H9 (cell line): ENCODE measurements at regions not wholly inside any gene's neighbourhood (a gene's known extent, or its start where the extent isn't known, plus 50 kb on each side); places are given as distances from the start of the nearest gene placed in this dataset.

Experiments
- DNase-seq: peaks from one replicate; pipeline ENCODE4 v3.0.0-alpha.2; 2017
- H2AFZ ChIP-seq: one replicate; pipeline ENCODE4 v1.6.1; 2013; ENCODE audit warnings: mild to moderate bottlenecking, low read length, control low read depth, moderate library complexity
- H2AK5ac ChIP-seq: 2 replicates; pipeline ENCODE4 v1.6.1; 2013; ENCODE audit warnings: low read length, control low read depth, mixed read lengths; ENCODE audit not compliant: insufficient read length
- H2BK120ac ChIP-seq: one replicate; pipeline ENCODE4 v1.6.1; 2013; ENCODE audit warnings: low read depth, mild to moderate bottlenecking, low read length, control low read depth, inconsistent platforms; ENCODE audit not compliant: poor library complexity, severe bottlenecking
- H2BK12ac ChIP-seq: 2 replicates; pipeline ENCODE4 v1.6.1; 2013; ENCODE audit warnings: low read length, control low read depth, mixed read lengths, low read depth; ENCODE audit not compliant: insufficient read length
- H2BK15ac ChIP-seq: 2 replicates; pipeline ENCODE4 v1.6.1; 2013; ENCODE audit warnings: low read depth, low read length, control low read depth
- H2BK20ac ChIP-seq: one replicate; pipeline ENCODE4 v1.6.1; 2013; ENCODE audit warnings: low read depth, mild to moderate bottlenecking, low read length, control low read depth, inconsistent platforms; ENCODE audit not compliant: poor library complexity, severe bottlenecking
- H2BK5ac ChIP-seq: 2 replicates; pipeline ENCODE4 v1.6.1; 2013; ENCODE audit warnings: low read length, control low read depth, mixed read lengths; ENCODE audit not compliant: insufficient read length
- H3K14ac ChIP-seq: 2 replicates; pipeline ENCODE4 v1.6.1; 2013; ENCODE audit warnings: low read length, control low read depth; ENCODE audit not compliant: insufficient read depth
- H3K18ac ChIP-seq: 2 replicates; pipeline ENCODE4 v1.6.1; 2013; ENCODE audit warnings: low read depth, mild to moderate bottlenecking, mixed read lengths, low read length, control low read depth; ENCODE audit not compliant: insufficient read length
- H3K23ac ChIP-seq: 2 replicates; pipeline ENCODE4 v1.6.1; 2013; ENCODE audit warnings: low read length, control low read depth, mixed read lengths, low read depth; ENCODE audit not compliant: insufficient read length
- H3K23me2 ChIP-seq: 2 replicates; pipeline ENCODE4 v1.6.1; 2013; ENCODE audit warnings: low read depth, mild to moderate bottlenecking, mixed read lengths, low read length, control low read depth; ENCODE audit not compliant: insufficient read length, poor library complexity, severe bottlenecking
- H3K27ac ChIP-seq: 2 replicates; pipeline ENCODE4 v1.5.1; 2013; ENCODE audit warnings: low read length, control low read depth, mixed read lengths, low read depth; ENCODE audit not compliant: insufficient read length
- H3K27me3 ChIP-seq: 2 replicates; pipeline ENCODE4 v1.6.1; 2013; ENCODE audit warnings: low read length, control low read depth, inconsistent platforms; ENCODE audit not compliant: insufficient read depth
- H3K4ac ChIP-seq: 2 replicates; pipeline ENCODE4 v1.6.1; 2013; ENCODE audit warnings: low read depth, mild to moderate bottlenecking, control low read depth, inconsistent platforms, low read length, moderate library complexity
- H3K4me1 ChIP-seq: 2 replicates; pipeline ENCODE4 v1.6.1; 2013; ENCODE audit warnings: low read length, control low read depth, inconsistent platforms; ENCODE audit not compliant: insufficient read depth
- H3K4me2 ChIP-seq: 2 replicates; pipeline ENCODE4 v1.6.1; 2013; ENCODE audit warnings: low read length, control low read depth, mixed read lengths; ENCODE audit not compliant: insufficient read length, insufficient read depth
- H3K56ac ChIP-seq: 2 replicates; pipeline ENCODE4 v1.6.1; 2013; ENCODE audit warnings: low read depth, mild to moderate bottlenecking, mixed read lengths, low read length, control low read depth; ENCODE audit not compliant: insufficient read length
- H3K79me1 ChIP-seq: 2 replicates; pipeline ENCODE4 v1.6.1; 2013; ENCODE audit warnings: low read depth, mild to moderate bottlenecking, moderate library complexity, low read length, control low read depth, inconsistent platforms; ENCODE audit not compliant: insufficient read depth, poor library complexity, severe bottlenecking
- H3K79me2 ChIP-seq: 2 replicates; pipeline ENCODE4 v1.6.1; 2013; ENCODE audit warnings: low read length, control low read depth, inconsistent platforms; ENCODE audit not compliant: insufficient read depth
- H3K9ac ChIP-seq: 2 replicates; pipeline ENCODE4 v1.6.1; 2013; ENCODE audit warnings: low read length, control low read depth, mixed read lengths; ENCODE audit not compliant: insufficient read length; ENCODE audit errors: extremely low read depth
- H3K9me3 ChIP-seq: one replicate; pipeline ENCODE4 v1.6.1; 2013; ENCODE audit warnings: low read depth, low read length, inconsistent platforms; ENCODE audit not compliant: control insufficient read depth
- H3T11ph ChIP-seq: one replicate; pipeline ENCODE4 v1.6.1; 2013; ENCODE audit warnings: mild to moderate bottlenecking, low read length, control low read depth, inconsistent platforms
- H4K20me1 ChIP-seq: one replicate; pipeline ENCODE4 v1.6.1; 2013; ENCODE audit not compliant: control insufficient read depth, insufficient read length, insufficient read depth
- H4K5ac ChIP-seq: 2 replicates; pipeline ENCODE4 v1.6.1; 2013; ENCODE audit warnings: low read depth, mild to moderate bottlenecking, mixed read lengths, low read length, control low read depth; ENCODE audit not compliant: insufficient read length
- H4K8ac ChIP-seq: replicated peaks from 2 replicates; pipeline ENCODE4 v1.6.1; 2013; ENCODE audit warnings: low read length, control low read depth, mixed read lengths, low read depth; ENCODE audit not compliant: insufficient read length
- H4K91ac ChIP-seq: 2 replicates; pipeline ENCODE4 v1.6.1; 2013; ENCODE audit warnings: low read depth, mild to moderate bottlenecking, moderate library complexity, mixed read lengths, low read length, control low read depth; ENCODE audit not compliant: insufficient read length
- H3K27ac Mint-ChIP-seq, 3 experiments: 2 replicates in 2 of 3; 3 replicates in 1 of 3; pipeline ENCODE4 v1.8.0; 2020 to 2021; ENCODE audit warnings: mixed read lengths in 3 of 3, mild to moderate bottlenecking in 1 of 3, moderate library complexity in 1 of 3
- H3K27me3 Mint-ChIP-seq: 2 replicates; pipeline ENCODE4 v1.8.0; 2021; ENCODE audit warnings: low read depth, mild to moderate bottlenecking, moderate library complexity, mixed read lengths
- H3K36me3 Mint-ChIP-seq, 3 experiments: 2 replicates in 2 of 3; 3 replicates in 1 of 3; pipeline ENCODE4 v1.8.0; 2020 to 2021; ENCODE audit warnings: low read depth in 3 of 3, mixed read lengths in 3 of 3; ENCODE audit not compliant: insufficient read depth in 1 of 3
- H3K4me1 Mint-ChIP-seq, 2 experiments: 2 replicates each; pipeline ENCODE4 v1.8.0; 2020; ENCODE audit warnings: mixed read lengths in 2 of 2
- H3K4me3 Mint-ChIP-seq, 2 experiments: 2 replicates in 1 of 2; 3 replicates in 1 of 2; pipeline ENCODE4 v1.8.0; 2020 to 2021; ENCODE audit warnings: mild to moderate bottlenecking in 2 of 2, mixed read lengths in 2 of 2, moderate library complexity in 1 of 2
- H3K9me3 Mint-ChIP-seq, 2 experiments: 2 replicates in 1 of 2; 3 replicates in 1 of 2; pipeline ENCODE4 v1.8.0; 2020; ENCODE audit warnings: mild to moderate bottlenecking in 2 of 2, mixed read lengths in 2 of 2, moderate library complexity in 1 of 2
- CTCF ChIP-seq: fragments of 200-600 bp; sonication (generic); conservative IDR thresholded peaks from 3 replicates; pipeline ENCODE4 v1.8.0; 2021; ENCODE audit warnings: antibody characterized with exemption, mild to moderate bottlenecking
- WGBS: extraction: QIAGEN DNeasy Blood & Tissue Kit; methylation state at CpG from one replicate; pipeline ENCODE4 v1.1.7; 2013; ENCODE audit warnings: missing lambda C conversion rate, low lambda C conversion rate, mixed read lengths; ENCODE audit not compliant: insufficient read length; ENCODE audit errors: extremely low coverage; 5-methylcytosine and 5-hydroxymethylcytosine counted together

GRCh38 chr13:72194523-72194922 is 327.5 kb upstream of the DACH1 start:
- Mint-ChIP-seq H3K4me1 (peaks cover 0 to 5% of the 10 kb centered on the region in 2 experiments; a peak in 1 of 4 replicates), H3K4me3 (no peak overlapping the region), H3K36me3 (no peaks in the 10 kb centered on the region), H3K27ac (no peak overlapping the region), H3K9me3 (no peaks in the 10 kb centered on the region), H3K27me3 (no peaks in the 10 kb centered on the region)
- no peaks in the 10 kb centered on the region for H3K79me1 ChIP-seq
- no peaks in the 10 kb centered on the region; the same call in 1 of the 2 replicates for H3K4me1 ChIP-seq
- no peak overlapping the region for H3K27ac ChIP-seq
- no peak overlapping the region for H2BK120ac ChIP-seq
- H3K23ac ChIP-seq: no peak overlapping the region
- H2BK5ac ChIP-seq: no peak overlapping the region
- no peak overlapping the region for H3K4me2 ChIP-seq
- H3K56ac ChIP-seq: no peak overlapping the region
- H3K18ac ChIP-seq: no peak overlapping the region
- H4K20me1 ChIP-seq: no peaks in the 10 kb centered on the region
- H4K91ac ChIP-seq: no peak overlapping the region
- no peak overlapping the region for H3K14ac ChIP-seq
- WGBS: no CpG with 5 or more reads among the region's 6 CpGs
- no peak overlapping the region for H2BK15ac ChIP-seq
- no peak for DNase-seq
- H3K27me3 ChIP-seq: no peaks in the 10 kb centered on the region
- H3K9me3 ChIP-seq: no peaks in the 10 kb centered on the region
- H2AFZ ChIP-seq: no peak overlapping the region
- no peak overlapping the region for H3K4ac ChIP-seq
- no peak overlapping the region for H3K9ac ChIP-seq
- H2BK20ac ChIP-seq: no peak overlapping the region
- no peak overlapping the region for H4K5ac ChIP-seq
- no peaks in the 10 kb centered on the region for H3K23me2 ChIP-seq
- H4K8ac ChIP-seq: no peak overlapping the region
- H2BK12ac ChIP-seq: no peak overlapping the region
- no peak overlapping the region for H2AK5ac ChIP-seq
- H3K79me2 ChIP-seq: no peaks in the 10 kb centered on the region
- no peak for TF ChIP-seq CTCF
- no peak overlapping the region for H3T11ph ChIP-seq
